Lung (tissue), 11 donors: ENCODE measurements at regions not wholly inside any gene's neighbourhood (a gene's known extent, or its start where the extent isn't known, plus 50 kb on each side); places are given as distances from the start of the nearest gene placed in this dataset.

Experiments
- ATAC-seq: fragments of 200-7000 bp; cut with Tn5 transposase; one replicate; pipeline ENCODE4 v1.9.1; 2020; ENCODE audit warnings: moderate number of reproducible peaks; ENCODE audit not compliant: insufficient read depth, low FRiP score
- DNase-seq, 3 donors: peaks; one replicate each; pipeline ENCODE4 v3.0.0-alpha.2; 2013 to 2017
- H3K27ac ChIP-seq, 2 donors: one replicate each; pipeline ENCODE4 v1.5.1; 2013; ENCODE audit warnings: mild to moderate bottlenecking in 2 of 2, moderate library complexity in 2 of 2, control low read depth in 1 of 2, inconsistent platforms in 1 of 2, low read depth in 1 of 2, low read length in 1 of 2
- H3K27me3 ChIP-seq, 3 donors: one replicate each; pipeline ENCODE4 v1.5.1; 2013; ENCODE audit warnings: low read length in 2 of 3; ENCODE audit not compliant: control insufficient read depth in 3 of 3, insufficient read depth in 3 of 3
- H3K36me3 ChIP-seq, 4 donors: one replicate each; pipeline ENCODE4 v1.5.1; 2013; ENCODE audit warnings: low read length in 4 of 4, mild to moderate bottlenecking in 1 of 4, moderate library complexity in 1 of 4; ENCODE audit not compliant: control insufficient read depth in 4 of 4, insufficient read depth in 4 of 4
- H3K4me1 ChIP-seq, 5 donors: one replicate each; pipeline ENCODE4 v1.5.1; 2013; ENCODE audit warnings: low read length in 5 of 5, mild to moderate bottlenecking in 2 of 5, moderate library complexity in 1 of 5; ENCODE audit not compliant: control insufficient read depth in 5 of 5, insufficient read depth in 5 of 5
- H3K4me3 ChIP-seq: one replicate; pipeline ENCODE4 v1.5.1; 2013; ENCODE audit warnings: mild to moderate bottlenecking, control low read depth, moderate library complexity
- H3K9ac ChIP-seq, 2 donors: one replicate each; pipeline ENCODE4 v1.5.1; 2013; ENCODE audit warnings: low read length in 2 of 2, control low read depth in 1 of 2; ENCODE audit not compliant: insufficient read depth in 1 of 2
- H3K9me3 ChIP-seq, 4 donors: one replicate each; pipeline ENCODE4 v1.5.1; 2013; ENCODE audit warnings: low read length in 3 of 4, mild to moderate bottlenecking in 1 of 4, moderate library complexity in 1 of 4; ENCODE audit not compliant: control insufficient read depth in 4 of 4, insufficient read depth in 3 of 4
- WGBS, 2 donors: extraction: QIAGEN DNeasy Blood & Tissue Kit; methylation state at CpG; one replicate each; pipeline ENCODE4 v1.1.7; 2013; 5-methylcytosine and 5-hydroxymethylcytosine counted together
- TF ChIP-seq, protein P1 (sequence below): IDR thresholded peaks from 2 replicates; pipeline ENCODE4 v1.5.1; 2012; ENCODE audit warnings: mild to moderate bottlenecking; ENCODE audit errors: control extremely low read depth, extremely low read depth
- donor health status: control.
- donor health status: control.
- donor health status: Bipolar disorder and iron deficiency.
- donor health status: healthy.
- donor health status: DM: yes; HTN: yes; CAD: no.

DNA sequence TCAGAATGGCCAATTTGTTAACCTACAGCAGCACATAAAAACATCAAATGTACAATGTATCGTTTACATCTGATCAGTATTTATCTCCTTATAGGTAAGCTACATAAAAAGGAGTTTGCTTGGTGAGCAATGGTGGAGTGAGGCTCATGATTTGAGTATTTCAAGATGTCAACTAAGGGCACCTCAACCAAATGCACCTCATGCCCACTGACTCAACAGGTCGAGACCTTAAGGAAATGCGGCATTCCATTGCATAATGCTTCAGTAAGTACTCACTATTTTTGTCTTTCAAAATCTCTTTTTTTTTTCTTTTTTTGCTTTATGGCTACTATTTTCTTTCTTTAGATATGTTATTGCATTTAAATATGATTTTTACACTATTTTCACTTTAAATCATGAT, 181.0 kb upstream of the TLL1 start:
- no peaks in the 10 kb centered on the region for H3K27me3 ChIP-seq
- no peak overlapping the region for H3K4me3 ChIP-seq
- H3K9me3 ChIP-seq = no peaks in the 10 kb centered on the region
- TF ChIP-seq, protein P1, sequence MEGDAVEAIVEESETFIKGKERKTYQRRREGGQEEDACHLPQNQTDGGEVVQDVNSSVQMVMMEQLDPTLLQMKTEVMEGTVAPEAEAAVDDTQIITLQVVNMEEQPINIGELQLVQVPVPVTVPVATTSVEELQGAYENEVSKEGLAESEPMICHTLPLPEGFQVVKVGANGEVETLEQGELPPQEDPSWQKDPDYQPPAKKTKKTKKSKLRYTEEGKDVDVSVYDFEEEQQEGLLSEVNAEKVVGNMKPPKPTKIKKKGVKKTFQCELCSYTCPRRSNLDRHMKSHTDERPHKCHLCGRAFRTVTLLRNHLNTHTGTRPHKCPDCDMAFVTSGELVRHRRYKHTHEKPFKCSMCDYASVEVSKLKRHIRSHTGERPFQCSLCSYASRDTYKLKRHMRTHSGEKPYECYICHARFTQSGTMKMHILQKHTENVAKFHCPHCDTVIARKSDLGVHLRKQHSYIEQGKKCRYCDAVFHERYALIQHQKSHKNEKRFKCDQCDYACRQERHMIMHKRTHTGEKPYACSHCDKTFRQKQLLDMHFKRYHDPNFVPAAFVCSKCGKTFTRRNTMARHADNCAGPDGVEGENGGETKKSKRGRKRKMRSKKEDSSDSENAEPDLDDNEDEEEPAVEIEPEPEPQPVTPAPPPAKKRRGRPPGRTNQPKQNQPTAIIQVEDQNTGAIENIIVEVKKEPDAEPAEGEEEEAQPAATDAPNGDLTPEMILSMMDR = no peak
- H3K9ac ChIP-seq = no peak overlapping the region
- no peaks in the 10 kb centered on the region for H3K4me1 ChIP-seq
- no peak overlapping the region for H3K27ac ChIP-seq
- DNase-seq = no peak
- no peak for ATAC-seq
- H3K36me3 ChIP-seq = no peaks in the 10 kb centered on the region
- 95 to 97% methylated on average over 3 of the region's 3 CpGs for WGBS, 2 donors

GRCh38 chr4:165698272-165698671, 174.8 kb upstream of the TLL1 start:
- no peaks in the 10 kb centered on the region for H3K4me1 ChIP-seq
- TF ChIP-seq, protein P1 = no peak
- H3K4me3 ChIP-seq = no peak overlapping the region
- H3K36me3 ChIP-seq = no peaks in the 10 kb centered on the region
- no peak overlapping the region for H3K9ac ChIP-seq
- no peak for DNase-seq
- ATAC-seq = no peak
- no peaks in the 10 kb centered on the region for H3K27me3 ChIP-seq
- WGBS, 2 donors = 48 to 49% methylated on average over 2 of the region's 2 CpGs
- H3K27ac ChIP-seq = no peak overlapping the region
- no peaks in the 10 kb centered on the region for H3K9me3 ChIP-seq

- 85 to 87% methylated on average over 5 of the region's 5 CpGs for WGBS, 2 donors
- Histone ChIP-seq H3K9me3 (no peaks in the 10 kb centered on the region), H3K9ac (no peak overlapping the region), H3K27ac (no peak overlapping the region), H3K4me3 (no peak overlapping the region), H3K27me3 (no peaks in the 10 kb centered on the region), H3K4me1 (no peaks in the 10 kb centered on the region), H3K36me3 (no peaks in the 10 kb centered on the region)
- no peak for ATAC-seq
- TF ChIP-seq, protein P1 = no peak
- DNase-seq = no peak
Observed at GRCh38 chr4:165699055-165699454, 174.0 kb upstream of the TLL1 start.

GRCh38 chr4:165700855-165701254, 172.2 kb upstream of the TLL1 start:
- no peak for DNase-seq
- Histone ChIP-seq H3K9me3 (no peaks in the 10 kb centered on the region), H3K4me1 (no peaks in the 10 kb centered on the region), H3K27me3 (no peaks in the 10 kb centered on the region), H3K4me3 (no peak overlapping the region), H3K9ac (no peak overlapping the region), H3K36me3 (no peaks in the 10 kb centered on the region), H3K27ac (no peak overlapping the region)
- TF ChIP-seq, protein P1 = no peak
- no peak for ATAC-seq
